BLaER1 (cell line): ENCODE measurements at regions not wholly inside any gene's neighbourhood (a gene's known extent, or its start where the extent isn't known, plus 50 kb on each side); places are given as distances from the start of the nearest gene placed in this dataset.

Experiments used
- H3K27ac ChIP-seq: shearing (Covaris generic); formaldehyde crosslinking; 2 replicates; pipeline ENCODE4 v1.8.1; 2022
- H3K27me3 ChIP-seq: shearing (Covaris generic); formaldehyde crosslinking; 2 replicates; pipeline ENCODE4 v1.8.1; 2022
- H3K36me3 ChIP-seq: shearing (Covaris generic); formaldehyde crosslinking; 2 replicates; pipeline ENCODE4 v1.8.1; 2022
- H3K4me1 ChIP-seq: shearing (Covaris generic); formaldehyde crosslinking; 2 replicates; pipeline ENCODE4 v1.8.1; 2022
- H3K4me2 ChIP-seq: shearing (Covaris generic); formaldehyde crosslinking; 2 replicates; pipeline ENCODE4 v1.8.1; 2022
- H3K4me3 ChIP-seq: shearing (Covaris generic); formaldehyde crosslinking; 2 replicates; pipeline ENCODE4 v1.8.1; 2022
- H3K9ac ChIP-seq: shearing (Covaris generic); formaldehyde crosslinking; 2 replicates; pipeline ENCODE4 v1.8.1; 2022
- H3K9me3 ChIP-seq: shearing (Covaris generic); formaldehyde crosslinking; 2 replicates; pipeline ENCODE4 v1.8.1; 2022
- H4K20me1 ChIP-seq: shearing (Covaris generic); formaldehyde crosslinking; 2 replicates; pipeline ENCODE4 v1.8.1; 2022
- Cebpa-rat ChIP-seq: shearing (Covaris generic); IDR thresholded peaks from 2 replicates; pipeline ENCODE4 v1.8.1; 2022

DNA sequence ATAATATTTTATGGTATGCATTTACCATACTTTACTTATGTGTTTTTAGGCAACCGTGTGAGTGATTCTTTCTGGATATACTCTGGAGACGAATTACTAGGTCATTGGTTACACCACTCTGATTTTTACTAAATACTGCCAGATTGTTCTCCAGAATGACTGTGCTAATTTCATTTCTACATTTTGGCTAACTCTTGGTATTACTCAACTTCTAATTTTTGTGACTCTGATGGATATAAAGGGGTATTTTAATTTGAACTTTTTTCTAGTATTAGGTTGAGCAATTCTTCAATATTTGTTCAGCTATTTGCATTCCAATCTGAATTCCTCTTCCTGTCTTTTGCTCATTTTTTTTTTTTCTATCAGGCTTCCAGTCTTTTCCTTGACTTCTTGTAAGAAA lies 223.6 kb downstream of the MDFIC start:
- no peak overlapping the region for H3K4me2 ChIP-seq
- no peak overlapping the region for H3K9ac ChIP-seq
- H3K9me3 ChIP-seq: no peaks in the 10 kb centered on the region
- H3K4me3 ChIP-seq: no peak overlapping the region
- H4K20me1 ChIP-seq: no peaks in the 10 kb centered on the region
- no peaks in the 10 kb centered on the region for H3K4me1 ChIP-seq
- no peaks in the 10 kb centered on the region for H3K27me3 ChIP-seq
- TF ChIP-seq Cebpa-rat: no peak
- H3K27ac ChIP-seq: no peak overlapping the region
- no peaks in the 10 kb centered on the region for H3K36me3 ChIP-seq

DNA sequence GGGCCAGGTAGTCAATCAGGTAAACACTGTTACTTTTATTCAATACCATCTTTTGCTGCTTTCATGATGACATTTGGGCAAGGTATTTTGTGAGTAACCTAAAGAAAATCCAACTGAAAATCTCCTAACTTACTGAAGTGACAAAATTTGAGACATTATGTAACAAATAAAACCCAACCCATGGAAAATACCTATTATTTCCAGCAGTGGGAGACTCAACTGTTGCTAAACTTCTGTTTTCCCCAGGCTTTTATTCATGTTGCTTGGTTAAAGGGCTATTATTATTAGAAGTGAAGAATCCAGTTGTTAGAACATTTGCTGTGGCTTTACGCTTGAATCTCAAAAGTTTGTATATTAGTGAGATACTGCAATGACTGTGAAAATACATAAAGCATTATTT lies 215.9 kb downstream of the MDFIC start:
- H3K27me3 ChIP-seq: no peaks in the 10 kb centered on the region
- TF ChIP-seq Cebpa-rat: no peak
- H3K9me3 ChIP-seq: no peaks in the 10 kb centered on the region
- no peak overlapping the region for H3K9ac ChIP-seq
- H3K4me2 ChIP-seq: no peak overlapping the region
- no peak overlapping the region for H3K4me3 ChIP-seq
- H3K27ac ChIP-seq: no peak overlapping the region
- no peaks in the 10 kb centered on the region for H4K20me1 ChIP-seq
- no peaks in the 10 kb centered on the region for H3K36me3 ChIP-seq
- H3K4me1 ChIP-seq: peaks cover 26% of the 10 kb centered on the region

DNA sequence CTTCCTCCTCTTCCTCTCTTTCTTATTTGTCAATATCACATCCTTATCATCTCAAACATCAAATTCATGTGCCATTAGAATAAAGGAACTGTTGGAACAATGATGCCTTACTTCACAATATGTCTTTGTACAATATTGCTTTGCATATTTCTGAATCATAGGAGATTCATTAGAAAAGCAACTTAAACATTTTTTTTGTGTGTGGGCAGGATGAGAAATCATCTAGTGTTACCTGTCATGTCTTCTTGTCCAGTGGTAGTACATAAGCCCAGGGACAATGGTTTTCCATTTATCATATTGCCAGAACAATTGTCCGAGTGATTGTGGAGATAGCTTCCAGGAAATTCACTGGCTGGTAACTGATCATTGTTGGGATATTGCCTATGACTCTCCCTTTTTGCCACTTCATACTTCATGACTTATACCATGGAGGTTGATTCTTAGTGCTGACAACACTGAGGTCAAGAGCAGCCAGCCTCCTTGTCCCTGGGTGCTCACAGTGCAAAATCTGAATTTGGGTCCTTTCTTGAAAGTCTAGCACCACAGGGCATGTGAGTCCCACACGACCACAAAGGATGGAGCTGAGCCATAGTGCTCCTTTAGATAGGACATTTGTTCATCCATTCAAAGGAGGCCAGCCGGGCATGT lies 215.0 kb downstream of the MDFIC start:
- Histone ChIP-seq H4K20me1 (no peaks in the 10 kb centered on the region), H3K36me3 (no peaks in the 10 kb centered on the region), H3K4me1 (peaks cover 26% of the 10 kb centered on the region), H3K4me3 (no peak overlapping the region), H3K27ac (no peak overlapping the region), H3K9me3 (0 out of 2 replicates have a peak, but pooled peaks cover 6% of the 10 kb centered on the region), H3K27me3 (no peaks in the 10 kb centered on the region), H3K4me2 (peak overlapping the region; percentile 75), H3K9ac (no peak overlapping the region)
- no peak for TF ChIP-seq Cebpa-rat

DNA sequence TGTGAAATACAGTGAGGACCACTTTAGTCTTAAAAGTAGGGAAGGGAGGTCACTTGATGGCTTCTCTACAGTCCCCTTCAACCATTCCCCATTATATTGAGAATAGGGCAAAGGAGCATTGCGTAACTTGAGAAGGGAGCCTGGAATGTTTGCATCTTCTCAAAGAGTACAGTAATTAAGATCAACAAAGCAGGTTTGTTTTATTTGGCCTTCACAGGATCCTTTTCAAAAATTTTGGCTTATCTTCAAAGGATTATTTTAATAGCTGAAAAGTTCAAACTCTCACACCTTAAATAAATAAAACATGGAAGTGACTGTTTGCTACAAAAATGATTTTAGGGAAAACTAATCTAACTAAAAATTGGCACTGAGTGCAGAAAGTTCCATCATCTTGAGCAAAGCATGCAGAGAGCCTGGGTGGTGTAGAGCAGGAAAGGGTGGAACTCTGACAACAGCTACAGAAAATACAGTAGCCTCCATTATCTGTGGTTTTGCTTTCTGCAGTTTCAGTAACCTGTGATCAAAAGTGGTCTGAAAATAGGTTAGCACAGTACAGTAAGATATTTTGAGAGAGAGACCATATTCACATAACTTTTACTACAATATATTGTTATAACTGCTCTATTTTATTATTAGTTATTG lies 214.0 kb downstream of the MDFIC start:
- no peaks in the 10 kb centered on the region for H3K36me3 ChIP-seq
- peak overlapping the region; percentile 75 for H3K4me2 ChIP-seq
- no peaks in the 10 kb centered on the region for H3K27me3 ChIP-seq
- 0 out of 2 replicates have a peak overlapping the region, but pooled peaks have one; percentile 27 for H3K27ac ChIP-seq
- H3K4me3 ChIP-seq: no peak overlapping the region
- TF ChIP-seq Cebpa-rat: no peak
- H3K9me3 ChIP-seq: 0 out of 2 replicates have a peak, but pooled peaks cover 6% of the 10 kb centered on the region
- peaks cover 26% of the 10 kb centered on the region for H3K4me1 ChIP-seq
- H4K20me1 ChIP-seq: no peaks in the 10 kb centered on the region
- H3K9ac ChIP-seq: no peak overlapping the region

DNA sequence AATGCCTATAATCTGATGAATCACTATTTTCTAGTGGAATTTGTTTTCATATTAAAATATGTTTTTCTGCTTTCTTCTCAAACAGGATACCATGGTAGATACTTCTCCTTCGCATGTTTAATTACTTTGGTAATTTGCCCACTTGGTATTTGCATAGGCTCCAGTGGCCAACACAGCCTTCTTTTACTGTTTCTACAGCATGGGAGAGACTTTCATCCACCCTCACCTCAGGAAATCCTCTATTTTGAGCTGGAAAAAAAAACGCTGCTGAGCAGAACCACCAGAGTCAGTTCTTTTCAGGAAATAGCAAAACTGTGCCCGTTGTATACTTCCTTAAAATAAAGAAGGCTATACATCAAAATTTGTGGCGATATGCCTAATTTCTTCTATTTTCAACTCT lies 213.3 kb downstream of the MDFIC start:
- Histone ChIP-seq H3K9ac (no peak overlapping the region), H4K20me1 (no peaks in the 10 kb centered on the region), H3K9me3 (0 out of 2 replicates have a peak, but pooled peaks cover 6% of the 10 kb centered on the region), H3K27me3 (no peaks in the 10 kb centered on the region), H3K4me2 (peak overlapping the region; percentile 75), H3K4me3 (no peak overlapping the region), H3K4me1 (peaks cover 26% of the 10 kb centered on the region), H3K27ac (0 out of 2 replicates have a peak overlapping the region, but pooled peaks have one; percentile 27), H3K36me3 (no peaks in the 10 kb centered on the region)
- TF ChIP-seq Cebpa-rat: no peak

DNA sequence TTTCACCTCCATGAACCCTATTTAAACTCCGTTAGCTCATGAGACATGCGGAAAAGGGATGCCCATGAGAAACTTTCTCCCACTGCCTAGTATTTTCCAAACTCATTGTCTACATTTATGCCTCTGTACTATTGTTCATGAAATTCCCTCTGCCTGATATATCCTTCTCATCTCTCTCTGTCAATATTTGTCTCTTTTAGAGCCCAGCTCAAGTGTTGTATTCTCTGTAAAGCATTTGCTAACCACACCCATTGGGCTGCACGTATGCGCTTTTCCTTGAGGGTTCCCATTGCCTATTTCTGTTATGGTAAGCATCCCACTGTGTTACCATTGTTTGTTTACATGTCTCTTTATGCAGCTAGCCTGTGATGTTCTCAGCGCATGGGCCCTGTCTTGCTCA lies 211.4 kb downstream of the MDFIC start:
- no peaks in the 10 kb centered on the region for H3K27me3 ChIP-seq
- H4K20me1 ChIP-seq: no peaks in the 10 kb centered on the region
- H3K4me2 ChIP-seq: no peak overlapping the region
- no peak overlapping the region for H3K27ac ChIP-seq
- H3K36me3 ChIP-seq: no peaks in the 10 kb centered on the region
- H3K9ac ChIP-seq: no peak overlapping the region
- peaks cover 26% of the 10 kb centered on the region for H3K4me1 ChIP-seq
- 0 out of 2 replicates have a peak, but pooled peaks cover 6% of the 10 kb centered on the region for H3K9me3 ChIP-seq
- H3K4me3 ChIP-seq: no peak overlapping the region
- TF ChIP-seq Cebpa-rat: no peak

DNA sequence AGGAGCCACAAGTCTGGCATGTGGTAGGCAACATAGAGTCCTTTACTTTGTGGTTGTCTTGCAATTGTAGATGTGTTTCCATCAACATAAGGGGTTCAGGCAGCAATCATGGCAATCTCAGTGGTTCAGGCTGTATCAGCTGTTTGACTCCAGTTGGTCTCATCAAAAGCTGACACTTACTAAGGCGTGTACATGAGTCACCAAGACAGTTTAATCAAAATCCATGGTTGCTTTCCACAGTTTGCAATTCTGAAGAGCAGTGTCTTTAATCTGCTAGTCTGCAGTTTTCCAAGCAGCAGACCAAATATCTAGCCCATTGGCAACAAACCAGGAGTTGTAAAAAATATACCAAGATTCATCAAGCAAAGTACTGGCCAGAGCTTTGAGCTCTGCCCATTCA lies 210.2 kb downstream of the MDFIC start:
- H3K4me1 ChIP-seq: peaks cover 25% of the 10 kb centered on the region
- H3K9ac ChIP-seq: no peak overlapping the region
- no peak overlapping the region for H3K4me2 ChIP-seq
- H3K4me3 ChIP-seq: no peak overlapping the region
- no peaks in the 10 kb centered on the region for H3K27me3 ChIP-seq
- no peaks in the 10 kb centered on the region for H4K20me1 ChIP-seq
- H3K36me3 ChIP-seq: no peaks in the 10 kb centered on the region
- 0 out of 2 replicates have a peak, but pooled peaks cover 6% of the 10 kb centered on the region for H3K9me3 ChIP-seq
- no peak for TF ChIP-seq Cebpa-rat
- no peak overlapping the region for H3K27ac ChIP-seq

DNA sequence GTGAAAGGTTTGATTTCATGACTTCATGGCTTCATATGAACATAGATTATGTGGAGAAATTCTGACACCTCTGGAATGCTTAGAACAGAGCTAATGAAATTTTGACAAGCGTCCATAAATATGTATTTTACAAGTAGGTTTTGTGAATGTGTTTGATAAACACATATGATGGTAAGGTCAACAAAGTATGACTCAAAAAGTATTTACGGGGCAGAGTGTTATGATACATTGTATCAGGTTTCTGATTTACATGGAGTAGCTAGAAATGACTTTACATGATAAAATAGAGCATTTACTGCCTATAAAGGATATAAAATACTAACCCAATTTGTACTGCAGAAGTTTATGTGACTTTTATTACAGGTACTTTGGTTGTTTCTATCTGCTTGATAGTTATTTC lies 206.3 kb downstream of the MDFIC start:
- Histone ChIP-seq H3K27ac (no peak overlapping the region), H4K20me1 (no peaks in the 10 kb centered on the region), H3K27me3 (no peaks in the 10 kb centered on the region), H3K9ac (no peak overlapping the region), H3K4me3 (no peak overlapping the region), H3K36me3 (no peaks in the 10 kb centered on the region), H3K4me1 (no peaks in the 10 kb centered on the region), H3K9me3 (0 out of 2 replicates have a peak, but pooled peaks cover 6% of the 10 kb centered on the region), H3K4me2 (no peak overlapping the region)
- TF ChIP-seq Cebpa-rat: no peak

DNA sequence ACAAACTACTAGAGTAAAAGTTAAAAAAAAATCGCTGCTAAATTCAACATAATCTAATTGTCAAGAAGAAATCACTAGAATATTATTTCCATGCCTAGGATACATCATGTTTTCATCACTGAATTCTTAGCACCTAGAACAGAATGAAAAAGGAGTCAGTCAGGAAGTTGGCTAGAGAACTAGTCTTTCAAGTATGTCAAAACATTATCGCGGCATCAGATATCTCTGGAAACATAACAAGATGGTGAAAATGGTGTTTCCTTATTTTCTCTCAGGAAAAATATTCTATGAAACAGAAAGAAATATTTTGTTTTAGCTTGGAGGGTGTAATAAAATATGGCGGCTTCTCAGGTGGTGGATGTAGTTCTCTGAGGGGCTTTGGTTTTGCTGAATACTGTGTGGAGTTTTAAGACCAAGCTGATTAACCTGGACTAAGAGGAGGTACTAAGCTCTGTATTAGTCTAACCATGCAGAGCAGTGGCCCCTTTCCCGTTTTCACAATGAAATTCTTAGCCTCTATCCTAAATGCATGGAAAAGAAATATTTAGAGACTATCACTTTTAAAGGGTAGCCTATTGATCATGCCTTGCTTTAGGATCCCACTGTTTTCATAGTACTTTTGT lies 205.6 kb downstream of the MDFIC start:
- H3K27ac ChIP-seq: no peak overlapping the region
- H3K36me3 ChIP-seq: no peaks in the 10 kb centered on the region
- no peak overlapping the region for H3K4me3 ChIP-seq
- H3K4me2 ChIP-seq: no peak overlapping the region
- no peak overlapping the region for H3K9ac ChIP-seq
- H3K9me3 ChIP-seq: 0 out of 2 replicates have a peak, but pooled peaks cover 4% of the 10 kb centered on the region
- H3K4me1 ChIP-seq: no peaks in the 10 kb centered on the region
- no peaks in the 10 kb centered on the region for H4K20me1 ChIP-seq
- no peaks in the 10 kb centered on the region for H3K27me3 ChIP-seq
- TF ChIP-seq Cebpa-rat: no peak

DNA sequence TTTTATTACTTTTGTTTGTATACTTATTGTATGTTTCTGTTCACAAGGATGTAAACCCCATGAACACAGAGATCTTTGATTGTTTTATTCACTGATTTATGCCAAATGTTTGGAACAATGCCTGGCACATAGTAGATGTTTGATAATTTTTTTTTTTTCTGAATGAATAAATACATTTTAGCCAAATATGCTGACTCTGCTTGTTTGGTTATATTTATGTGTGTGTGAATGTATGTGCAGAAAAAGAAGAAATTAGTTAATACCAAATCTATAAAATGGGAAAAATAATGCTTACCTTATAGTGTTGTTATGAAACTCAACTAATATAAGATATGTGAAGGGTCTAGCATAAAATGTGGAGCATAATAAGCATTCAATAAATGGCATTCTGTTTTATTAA lies 203.9 kb downstream of the MDFIC start:
- Histone ChIP-seq H3K4me1 (no peaks in the 10 kb centered on the region), H3K4me2 (no peak overlapping the region), H3K9ac (no peak overlapping the region), H3K27me3 (no peaks in the 10 kb centered on the region), H3K9me3 (no peaks in the 10 kb centered on the region), H3K4me3 (no peak overlapping the region), H4K20me1 (no peaks in the 10 kb centered on the region), H3K36me3 (no peaks in the 10 kb centered on the region), H3K27ac (no peak overlapping the region)
- no peak for TF ChIP-seq Cebpa-rat
